Mesothelial cell of epicardium (in vitro differentiated cells): ENCODE measurements at regions not wholly inside any gene's neighbourhood (a gene's known extent, or its start where the extent isn't known, plus 50 kb on each side); places are given as distances from the start of the nearest gene placed in this dataset.

ENCODE experiments used
- DNase-seq, 2 experiments: peaks; one replicate each; pipeline ENCODE4 v3.0.0; 2021; ENCODE audit warnings: low spot score in 2 of 2; ENCODE audit not compliant: unreplicated experiment in 2 of 2
- H3K27ac Mint-ChIP-seq: 2 replicates; pipeline ENCODE4 v1.8.0; 2021; ENCODE audit warnings: mixed read lengths
- H3K27me3 Mint-ChIP-seq: 2 replicates; pipeline ENCODE4 v1.8.0; 2021; ENCODE audit warnings: low read depth, mixed read lengths
- H3K36me3 Mint-ChIP-seq: 2 replicates; pipeline ENCODE4 v1.8.0; 2021; ENCODE audit warnings: mixed read lengths
- H3K4me1 Mint-ChIP-seq: 2 replicates; pipeline ENCODE4 v1.8.0; 2021; ENCODE audit warnings: mixed read lengths
- H3K4me3 Mint-ChIP-seq: 2 replicates; pipeline ENCODE4 v1.8.0; 2021; ENCODE audit warnings: mild to moderate bottlenecking, moderate library complexity, mixed read lengths
- H3K9me3 Mint-ChIP-seq: 2 replicates; pipeline ENCODE4 v1.8.0; 2021; ENCODE audit warnings: mixed read lengths
- TF ChIP-seq, protein P1 (sequence below): fragments of 200-600 bp; sonication (generic); IDR thresholded peaks from one replicate; pipeline ENCODE4 v1.5.0; 2021; ENCODE audit warnings: antibody characterized with exemption; ENCODE audit not compliant: unreplicated experiment

DNA sequence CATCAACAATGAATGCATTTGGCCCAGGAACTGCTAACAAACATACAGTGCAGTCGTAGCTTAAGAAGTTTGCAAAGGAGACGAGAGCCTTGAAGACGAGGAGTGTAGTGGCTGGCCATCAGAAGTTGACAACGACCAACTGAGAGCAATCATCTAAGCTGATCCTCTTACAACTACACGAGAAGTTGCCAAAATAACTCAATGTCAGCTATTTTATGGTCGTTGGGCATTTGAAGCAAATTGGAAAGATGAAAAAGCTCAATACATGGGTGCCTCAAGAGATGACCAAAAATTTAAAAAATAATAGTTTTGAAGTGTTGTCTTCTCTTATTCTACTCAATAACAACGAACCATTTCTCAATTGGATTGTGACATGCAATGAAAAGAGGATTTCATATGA is 757.7 kb upstream of the CHD1 start:
- Mint-ChIP-seq H3K36me3 (no peaks in the 10 kb centered on the region), H3K4me1 (no peaks in the 10 kb centered on the region), H3K27ac (no peak overlapping the region), H3K27me3 (no peaks in the 10 kb centered on the region), H3K9me3 (no peaks in the 10 kb centered on the region), H3K4me3 (no peak overlapping the region)
- DNase-seq: no peak
- TF ChIP-seq, protein P1, sequence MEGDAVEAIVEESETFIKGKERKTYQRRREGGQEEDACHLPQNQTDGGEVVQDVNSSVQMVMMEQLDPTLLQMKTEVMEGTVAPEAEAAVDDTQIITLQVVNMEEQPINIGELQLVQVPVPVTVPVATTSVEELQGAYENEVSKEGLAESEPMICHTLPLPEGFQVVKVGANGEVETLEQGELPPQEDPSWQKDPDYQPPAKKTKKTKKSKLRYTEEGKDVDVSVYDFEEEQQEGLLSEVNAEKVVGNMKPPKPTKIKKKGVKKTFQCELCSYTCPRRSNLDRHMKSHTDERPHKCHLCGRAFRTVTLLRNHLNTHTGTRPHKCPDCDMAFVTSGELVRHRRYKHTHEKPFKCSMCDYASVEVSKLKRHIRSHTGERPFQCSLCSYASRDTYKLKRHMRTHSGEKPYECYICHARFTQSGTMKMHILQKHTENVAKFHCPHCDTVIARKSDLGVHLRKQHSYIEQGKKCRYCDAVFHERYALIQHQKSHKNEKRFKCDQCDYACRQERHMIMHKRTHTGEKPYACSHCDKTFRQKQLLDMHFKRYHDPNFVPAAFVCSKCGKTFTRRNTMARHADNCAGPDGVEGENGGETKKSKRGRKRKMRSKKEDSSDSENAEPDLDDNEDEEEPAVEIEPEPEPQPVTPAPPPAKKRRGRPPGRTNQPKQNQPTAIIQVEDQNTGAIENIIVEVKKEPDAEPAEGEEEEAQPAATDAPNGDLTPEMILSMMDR: no peak

DNA sequence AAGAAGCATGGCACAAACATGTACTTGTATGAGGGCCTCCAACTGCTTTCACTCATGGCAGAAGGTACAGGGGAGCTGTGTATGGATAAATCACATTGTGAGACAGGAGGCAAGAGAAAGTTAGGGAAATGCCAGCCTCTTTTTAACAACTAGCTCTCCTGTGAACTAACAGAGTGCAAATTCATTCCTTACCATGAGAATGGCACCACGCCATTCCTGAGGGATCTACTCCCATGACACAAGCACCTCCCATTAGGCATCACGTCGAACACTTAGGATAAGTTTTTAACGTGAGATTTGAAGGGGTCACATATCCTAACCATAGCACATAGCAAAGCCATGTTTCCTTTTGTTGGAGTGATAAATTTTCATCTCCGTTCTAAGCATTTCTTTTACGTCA is 747.2 kb upstream of the CHD1 start:
- Mint-ChIP-seq H3K9me3 (no peaks in the 10 kb centered on the region), H3K4me1 (no peaks in the 10 kb centered on the region), H3K4me3 (no peak overlapping the region), H3K27me3 (peaks cover 6% of the 10 kb centered on the region), H3K27ac (no peak overlapping the region), H3K36me3 (no peaks in the 10 kb centered on the region)
- no peak for DNase-seq
- TF ChIP-seq, protein P1: no peak

DNA sequence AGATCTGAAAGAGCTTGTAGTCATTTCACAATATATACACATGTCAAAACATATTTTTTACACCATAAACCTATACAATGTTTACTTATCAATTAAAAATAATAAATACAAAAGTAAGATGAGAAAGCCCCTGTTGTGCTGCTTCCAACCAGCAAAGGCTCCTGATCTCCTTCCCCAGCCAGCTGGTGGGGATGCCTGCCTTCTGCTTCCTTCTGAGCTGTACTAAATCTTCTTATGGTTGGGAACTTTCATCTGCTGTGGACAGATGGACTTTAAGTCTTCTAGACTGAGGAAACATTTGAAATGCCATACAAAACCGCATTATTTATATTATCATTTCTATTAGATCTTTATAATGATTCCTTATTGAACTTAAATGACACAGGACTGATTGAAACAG is 745.3 kb upstream of the CHD1 start:
- Mint-ChIP-seq H3K9me3 (no peaks in the 10 kb centered on the region), H3K36me3 (no peaks in the 10 kb centered on the region), H3K27ac (no peak overlapping the region), H3K27me3 (peaks cover 8% of the 10 kb centered on the region), H3K4me1 (no peaks in the 10 kb centered on the region), H3K4me3 (no peak overlapping the region)
- no peak for DNase-seq
- TF ChIP-seq, protein P1: no peak

DNA sequence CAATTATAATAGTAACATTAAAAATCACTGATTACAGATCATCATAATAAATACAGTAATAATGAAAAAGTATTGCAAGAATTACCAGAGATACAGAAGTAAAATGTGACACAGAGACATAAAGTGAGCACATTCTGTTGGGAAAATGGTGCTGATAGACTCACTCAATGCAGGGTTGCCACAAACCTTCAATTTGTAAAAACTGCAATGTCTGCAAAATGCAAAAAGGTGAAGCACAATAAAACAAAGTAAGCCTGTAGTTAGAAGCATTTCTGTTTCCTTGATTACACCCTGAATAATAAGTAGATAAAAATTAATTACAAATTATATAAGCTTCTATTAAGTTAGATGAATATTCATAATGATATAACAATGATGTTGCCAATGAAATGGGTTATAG is 736.2 kb upstream of the CHD1 start:
- Mint-ChIP-seq H3K9me3 (no peaks in the 10 kb centered on the region), H3K27ac (no peak overlapping the region), H3K4me3 (no peak overlapping the region), H3K36me3 (no peaks in the 10 kb centered on the region), H3K4me1 (no peaks in the 10 kb centered on the region), H3K27me3 (peaks cover 5% of the 10 kb centered on the region)
- TF ChIP-seq, protein P1: no peak
- DNase-seq: no peak

DNA sequence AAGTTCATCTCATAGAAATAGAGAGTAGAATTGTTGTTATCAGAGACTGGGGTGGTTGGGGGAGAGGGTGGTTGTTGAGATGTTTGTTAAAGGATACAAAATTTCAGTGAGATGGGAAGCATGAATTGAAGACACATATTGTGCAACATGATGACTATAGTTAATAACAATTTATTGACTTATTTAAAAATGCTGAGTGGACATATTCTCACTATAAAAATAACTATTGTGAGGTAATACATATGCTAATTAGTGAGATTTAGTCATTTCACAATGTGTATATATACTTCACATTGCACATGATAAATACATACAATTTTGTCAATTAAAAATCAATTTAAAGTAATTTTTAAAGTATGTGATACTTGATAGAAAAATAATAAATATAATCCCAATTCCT is 722.5 kb upstream of the CHD1 start:
- TF ChIP-seq, protein P1: no peak
- no peaks in the 10 kb centered on the region for H3K4me1 Mint-ChIP-seq
- H3K27me3 Mint-ChIP-seq: peaks cover 3% of the 10 kb centered on the region
- no peaks in the 10 kb centered on the region for H3K36me3 Mint-ChIP-seq
- H3K9me3 Mint-ChIP-seq: no peaks in the 10 kb centered on the region
- no peak for DNase-seq
- no peak overlapping the region for H3K4me3 Mint-ChIP-seq
- H3K27ac Mint-ChIP-seq: no peak overlapping the region

DNA sequence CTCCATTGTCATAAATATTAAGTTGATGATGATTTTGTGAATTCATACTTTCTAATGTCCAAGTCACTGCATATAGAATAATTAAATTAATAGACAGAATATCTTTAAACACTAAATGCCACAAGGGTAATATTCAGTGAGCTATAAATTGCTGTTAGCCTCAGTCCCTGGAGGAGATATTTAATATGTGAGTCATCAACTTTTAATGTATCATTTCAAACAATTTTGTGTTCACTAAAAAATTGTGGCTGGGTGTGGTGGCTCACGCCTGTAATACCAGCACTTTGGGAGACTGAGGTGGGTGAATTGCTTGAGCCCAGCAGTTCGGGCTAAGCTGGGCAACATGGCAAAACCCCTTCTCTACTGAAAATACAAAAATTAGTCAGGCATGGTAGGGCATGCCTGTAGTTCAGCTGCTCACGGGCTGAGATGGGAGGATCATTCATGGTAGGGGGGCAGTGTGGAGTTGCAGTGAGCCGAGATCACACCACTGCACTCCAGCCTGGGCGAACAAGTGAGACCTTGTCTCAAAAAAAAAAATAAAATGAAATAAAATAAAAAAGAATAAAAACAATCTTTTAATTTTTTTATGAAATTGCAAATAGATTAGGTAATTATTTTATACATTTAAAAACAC is 717.3 kb upstream of the CHD1 start:
- Mint-ChIP-seq H3K27ac (no peak overlapping the region), H3K4me3 (no peak overlapping the region), H3K4me1 (no peaks in the 10 kb centered on the region), H3K9me3 (peaks cover 3% of the 10 kb centered on the region), H3K27me3 (peaks cover 2% of the 10 kb centered on the region), H3K36me3 (no peaks in the 10 kb centered on the region)
- no peak for DNase-seq
- TF ChIP-seq, protein P1: no peak
